HG03097 (cell line): ENCODE measurements at regions not wholly inside any gene's neighbourhood (a gene's known extent, or its start where the extent isn't known, plus 50 kb on each side); places are given as distances from the start of the nearest gene placed in this dataset.

Experiments
- ATAC-seq: cut with Tn5 transposase; IDR thresholded peaks from one replicate; pipeline ENCODE4 v1.9.1; 2021; ENCODE audit not compliant: unreplicated experiment, low FRiP score

DNA sequence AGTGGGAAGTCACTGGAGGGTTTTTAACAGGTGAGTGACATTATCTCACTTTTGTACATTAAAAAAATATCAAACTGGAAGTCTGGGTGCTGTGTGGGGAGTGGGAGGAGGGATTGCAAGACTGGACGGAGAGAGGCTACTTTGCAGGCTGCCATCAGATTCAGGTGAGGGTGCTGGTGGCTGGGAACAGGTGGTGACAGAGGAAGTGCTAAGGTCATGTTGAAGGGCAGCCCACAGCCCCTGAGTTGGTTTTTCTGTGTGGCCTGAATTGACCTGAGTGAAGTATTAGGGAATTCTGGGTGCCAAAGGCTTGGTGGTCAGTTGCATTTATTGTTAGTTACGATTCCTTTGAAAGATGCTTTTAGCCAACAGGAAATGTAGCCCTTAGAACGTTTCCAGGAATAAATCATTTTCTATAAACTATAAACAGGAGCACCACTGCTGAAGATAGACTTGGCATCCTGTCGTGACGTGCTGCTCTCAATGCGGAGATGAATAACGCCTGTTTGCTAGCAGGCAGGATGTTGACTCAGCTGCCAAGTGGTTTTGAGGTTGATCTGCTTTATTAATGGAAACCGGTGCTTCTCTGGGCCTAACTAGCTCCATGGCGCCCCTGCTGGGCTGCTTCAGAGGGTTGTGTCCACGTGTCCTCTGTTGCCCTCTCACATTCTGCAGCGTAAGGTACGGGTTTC is 707.5 kb upstream of the TMEM132C start:
- ATAC-seq, result peak; percentile 92

DNA sequence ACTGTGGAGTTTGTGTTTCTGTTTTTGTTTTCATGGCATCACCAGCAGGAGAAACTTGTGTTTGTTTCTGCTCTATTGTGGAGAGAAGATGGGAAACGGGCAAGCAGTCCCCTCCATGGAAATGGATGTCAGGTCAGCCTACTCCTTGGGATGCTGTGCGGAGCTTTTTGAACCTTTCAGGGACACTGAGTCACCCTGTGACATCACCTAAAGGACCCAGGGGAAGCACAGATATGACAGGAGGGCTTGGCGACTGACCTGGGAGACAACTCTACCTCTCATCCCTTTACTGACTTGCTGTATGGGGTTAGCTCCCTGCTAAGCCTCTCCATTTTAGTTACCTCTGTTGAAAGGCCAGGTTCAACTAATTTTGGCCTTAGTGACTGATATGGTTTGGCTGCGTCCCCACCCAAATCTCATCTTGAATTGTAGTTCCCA is 706.9 kb upstream of the TMEM132C start:
- peak; percentile 9 for ATAC-seq

DNA sequence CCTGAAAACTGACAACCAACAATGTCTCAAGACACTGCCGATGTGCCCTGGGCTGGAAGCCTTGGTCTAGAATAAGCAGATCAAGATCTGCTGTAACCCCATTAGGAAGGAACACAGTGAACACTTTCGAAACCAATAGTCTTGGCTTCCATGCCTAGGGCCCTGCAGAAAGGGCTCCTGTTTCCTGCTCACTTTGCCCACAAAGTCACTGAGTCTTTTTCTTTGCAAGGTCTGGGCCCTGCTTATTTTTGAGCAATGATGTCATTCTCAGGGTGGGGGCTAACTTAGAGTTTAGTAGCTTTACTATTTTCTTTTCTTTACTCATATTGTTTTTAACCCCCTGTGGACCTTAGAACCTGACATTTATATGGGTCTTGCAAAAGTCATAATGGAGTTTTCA is 704.2 kb upstream of the TMEM132C start:
- ATAC-seq, result no peak

DNA sequence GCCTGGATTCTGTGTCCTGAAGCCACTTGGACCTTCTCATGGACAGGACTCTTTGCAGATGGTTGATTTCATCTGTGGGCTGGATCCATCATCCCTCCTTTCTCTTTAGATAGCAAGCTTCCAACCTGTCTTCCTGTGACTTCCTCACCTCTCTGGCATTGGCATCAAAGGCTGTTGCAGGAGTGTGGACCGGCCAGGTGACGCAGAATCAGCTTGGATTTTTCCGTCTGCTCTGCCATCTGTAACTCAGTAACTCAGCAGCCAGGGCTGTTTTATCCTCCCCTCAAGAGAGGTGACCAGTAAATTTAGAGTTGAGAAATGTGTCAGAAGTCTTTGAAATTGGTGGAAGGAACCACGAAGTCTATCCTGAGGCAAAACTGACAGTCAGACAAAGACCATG is 701.7 kb upstream of the TMEM132C start:
- no peak for ATAC-seq

DNA sequence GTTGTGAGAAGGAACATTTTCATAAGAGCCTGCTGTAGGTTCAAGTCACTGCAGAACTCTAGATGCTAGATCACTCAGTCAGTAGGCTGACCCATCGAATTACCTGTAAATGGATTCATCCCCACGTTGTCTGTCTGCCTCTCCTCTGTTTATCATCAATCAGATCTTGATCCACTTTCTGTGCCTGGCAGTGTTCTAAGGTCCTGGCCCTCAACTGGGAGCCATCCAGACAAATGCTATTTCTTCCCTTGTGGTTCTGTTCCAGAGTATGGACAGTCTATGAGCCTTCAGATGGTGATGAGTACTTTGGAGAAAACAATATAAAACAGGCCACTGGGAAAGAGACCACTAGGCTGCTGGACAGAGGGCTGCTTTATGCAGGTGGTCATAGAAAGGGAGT is 699.4 kb upstream of the TMEM132C start:
- ATAC-seq, result no peak

DNA sequence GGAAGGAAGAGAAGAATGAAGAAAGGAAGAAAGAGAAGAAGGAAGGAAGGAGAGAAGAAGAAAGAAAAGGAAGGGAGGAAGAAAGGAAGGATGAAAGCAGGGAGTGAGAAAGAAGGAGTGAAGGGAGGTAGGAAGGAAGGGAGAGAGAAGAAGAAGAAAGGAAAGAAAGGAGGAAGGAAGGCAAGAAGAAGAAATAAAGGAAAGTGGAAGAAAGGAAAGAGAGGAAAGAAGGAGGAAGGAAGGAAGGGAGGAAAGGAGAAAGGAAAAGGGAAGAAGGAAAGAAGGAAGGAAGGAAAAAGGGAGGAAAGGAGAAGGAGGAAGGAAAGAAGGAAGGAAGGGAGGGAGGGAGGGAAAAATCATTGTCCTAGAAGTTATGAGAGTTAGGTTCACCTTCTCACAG is 696.6 kb upstream of the TMEM132C start:
- ATAC-seq, result no peak

DNA sequence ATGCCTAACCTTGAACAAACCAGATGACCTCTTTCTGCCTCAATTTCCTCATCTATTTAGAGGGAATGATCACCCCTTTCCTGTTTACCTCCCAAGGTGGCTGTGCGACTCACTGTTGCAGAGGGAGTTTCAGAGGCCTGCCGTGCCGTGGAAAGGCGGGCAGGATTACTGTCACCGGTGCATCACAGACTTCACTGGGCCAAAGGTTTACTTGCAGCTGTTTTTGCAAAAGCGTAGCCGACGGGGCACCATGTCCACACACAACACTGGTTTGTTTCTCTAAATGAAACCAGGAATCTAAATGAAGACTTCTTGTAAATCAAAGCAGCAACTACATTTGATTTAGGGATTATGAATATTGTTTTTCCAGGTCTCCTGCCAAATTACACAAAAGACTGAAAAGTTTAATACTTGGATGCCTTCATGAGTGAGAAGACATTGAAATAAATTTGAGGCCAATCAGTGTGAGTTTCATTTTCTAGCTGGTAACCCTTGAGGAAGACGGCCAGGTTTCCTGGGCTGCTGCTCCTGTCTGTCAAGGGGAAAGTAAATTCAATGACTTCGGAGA is 696.1 kb upstream of the TMEM132C start:
- no peak for ATAC-seq

DNA sequence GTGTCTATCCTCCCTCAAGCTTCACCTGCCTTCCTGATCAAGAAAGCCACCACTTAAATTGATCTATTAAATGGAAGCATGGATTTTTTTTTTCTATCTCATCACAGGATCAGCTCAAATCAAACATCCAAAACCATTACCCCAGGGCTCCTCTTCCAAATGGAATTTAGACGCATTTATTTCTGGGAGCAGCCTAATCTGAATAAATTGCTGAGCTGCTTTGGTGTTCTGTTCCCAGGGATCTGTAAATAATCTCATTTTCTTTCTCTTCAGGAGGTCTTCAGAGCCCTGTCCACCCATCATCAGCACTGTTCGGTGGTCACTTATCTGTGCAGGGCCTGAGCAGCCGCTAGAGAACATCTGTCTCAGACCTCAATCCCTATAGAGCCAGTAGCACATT is 695.4 kb upstream of the TMEM132C start:
- no peak for ATAC-seq

DNA sequence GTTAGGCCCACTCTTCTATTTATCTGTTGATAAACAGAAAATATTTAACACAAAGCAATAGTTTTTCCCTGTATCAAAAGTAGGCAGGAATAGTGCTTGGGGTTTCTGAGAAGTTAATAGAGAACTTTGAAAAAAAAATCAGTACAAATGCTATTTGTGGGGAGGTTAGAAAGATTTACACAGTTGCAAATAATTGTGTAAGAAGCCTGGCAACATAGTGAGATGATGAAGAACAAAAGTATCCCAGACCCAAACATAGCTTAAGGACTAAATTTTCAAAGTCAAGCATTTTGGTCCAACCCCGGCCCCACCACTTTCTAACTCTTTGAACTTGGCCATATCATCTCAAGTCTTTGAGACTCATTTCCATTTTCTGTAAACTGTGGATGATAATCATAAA is 687.5 kb upstream of the TMEM132C start:
- ATAC-seq, result no peak

DNA sequence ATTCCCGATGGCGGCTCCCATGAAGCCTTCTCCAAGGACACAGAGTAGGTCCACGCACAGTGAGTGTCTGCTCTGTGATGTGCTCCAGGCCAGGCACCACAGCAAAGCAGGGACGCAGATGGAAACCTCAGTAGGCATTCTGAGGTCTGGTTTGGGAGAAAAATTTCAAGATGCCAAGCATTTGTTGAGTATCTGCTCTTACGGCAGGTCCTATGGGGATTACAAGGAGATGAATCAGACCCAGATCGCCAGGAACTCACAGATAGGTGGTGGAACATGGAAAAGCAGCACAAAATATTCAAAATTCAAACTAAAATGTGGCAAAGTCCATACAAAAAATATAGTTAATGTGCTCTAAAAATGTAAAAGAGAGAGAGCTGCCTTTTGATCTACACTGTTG is 684.9 kb upstream of the TMEM132C start:
- ATAC-seq, result no peak

DNA sequence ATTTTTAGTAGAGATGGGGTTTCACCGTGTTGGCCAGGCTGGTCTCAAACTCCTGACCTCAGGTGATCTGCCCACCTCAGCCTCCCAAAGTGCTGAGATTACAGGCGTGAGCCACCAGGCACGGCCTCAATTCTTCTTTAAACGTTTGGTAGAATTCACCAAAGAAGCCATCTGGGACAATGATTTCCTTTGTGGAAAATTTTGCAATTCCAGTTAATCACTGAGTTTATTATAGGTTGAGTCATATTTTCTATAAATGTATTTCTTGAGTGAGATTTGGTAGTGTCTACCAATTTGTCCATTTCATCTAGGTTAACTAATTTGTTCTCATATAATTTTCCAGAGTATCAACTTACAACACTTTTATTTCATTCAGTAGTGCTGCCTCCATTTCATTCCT is 683.9 kb upstream of the TMEM132C start:
- ATAC-seq, result no peak

DNA sequence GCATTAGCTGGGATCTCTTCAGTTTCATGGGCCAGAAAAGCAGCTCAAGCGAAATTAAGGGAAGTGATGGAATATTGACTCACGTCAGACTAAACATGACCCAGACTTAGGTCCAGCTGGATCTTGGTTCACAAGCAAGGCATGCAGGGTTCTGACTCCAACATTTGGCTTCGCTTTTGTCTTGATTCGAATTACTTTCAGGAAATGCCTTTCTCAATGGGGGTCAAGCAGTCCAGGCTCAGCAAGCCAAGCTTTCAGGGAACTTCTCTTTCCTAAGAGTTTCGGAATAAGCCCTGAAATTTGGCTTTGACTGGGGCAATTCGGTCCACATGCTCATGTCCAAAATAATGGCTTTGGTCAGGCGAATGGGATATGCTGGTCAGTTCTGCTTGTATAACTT is 678.7 kb upstream of the TMEM132C start:
- no peak for ATAC-seq

DNA sequence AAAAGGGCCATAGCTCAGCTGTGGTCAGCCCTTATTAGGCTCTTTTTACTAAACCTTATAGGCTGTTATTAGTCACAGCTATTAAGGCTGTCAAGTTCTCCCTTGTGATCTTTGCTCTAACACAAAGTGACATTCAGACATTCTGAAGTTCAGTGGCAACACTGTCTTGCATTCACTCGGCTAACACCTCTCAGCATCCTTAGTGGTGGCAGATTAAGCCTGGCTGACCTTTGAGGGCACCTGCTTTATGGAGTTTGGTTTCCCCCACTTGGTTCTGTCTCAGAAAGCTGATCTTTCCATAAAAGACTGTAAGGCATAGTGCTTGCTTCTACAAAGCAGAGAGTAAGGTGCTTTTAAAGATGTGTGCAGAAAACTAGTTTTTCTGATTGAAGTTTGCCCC is 677.4 kb upstream of the TMEM132C start:
- no peak for ATAC-seq

DNA sequence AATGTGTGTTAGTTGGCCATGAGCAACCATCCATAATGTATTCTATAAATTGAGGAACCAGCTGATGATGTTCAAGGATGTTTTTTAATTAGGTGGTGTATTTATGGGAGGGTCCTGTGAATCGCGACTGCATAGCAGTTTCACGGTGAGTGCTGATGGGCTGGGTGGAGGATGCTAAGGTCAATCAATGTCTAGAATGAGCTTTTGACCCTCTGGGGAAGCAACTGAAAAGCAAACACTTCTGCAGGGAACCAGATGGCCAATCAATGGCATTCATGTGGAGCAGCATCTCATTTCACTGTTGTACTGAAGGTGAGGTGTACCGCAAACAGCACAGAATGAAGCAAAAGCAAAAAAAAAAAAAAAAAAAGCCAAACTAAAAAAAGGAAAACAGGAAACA is 676.1 kb upstream of the TMEM132C start:
- ATAC-seq, result no peak

DNA sequence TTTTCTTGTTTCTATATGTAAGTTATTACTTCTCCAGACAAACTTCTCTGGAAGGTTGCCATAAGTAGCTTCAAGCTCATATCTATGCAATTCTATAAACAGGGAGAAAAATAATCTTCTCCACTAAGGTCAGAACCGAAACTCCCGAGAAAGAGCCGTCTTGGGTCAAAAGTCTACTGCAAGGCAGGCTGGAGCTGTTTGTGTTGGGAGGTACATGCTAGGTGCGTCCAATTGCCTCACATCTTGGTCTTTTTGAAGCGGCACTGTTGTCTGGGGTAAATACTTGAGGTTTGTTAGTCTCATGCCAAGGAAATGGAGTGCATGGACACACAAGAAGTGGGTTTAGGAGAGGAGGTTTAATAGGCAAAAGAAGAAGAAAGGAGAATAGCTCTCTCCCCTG is 674.7 kb upstream of the TMEM132C start:
- ATAC-seq, result no peak

DNA sequence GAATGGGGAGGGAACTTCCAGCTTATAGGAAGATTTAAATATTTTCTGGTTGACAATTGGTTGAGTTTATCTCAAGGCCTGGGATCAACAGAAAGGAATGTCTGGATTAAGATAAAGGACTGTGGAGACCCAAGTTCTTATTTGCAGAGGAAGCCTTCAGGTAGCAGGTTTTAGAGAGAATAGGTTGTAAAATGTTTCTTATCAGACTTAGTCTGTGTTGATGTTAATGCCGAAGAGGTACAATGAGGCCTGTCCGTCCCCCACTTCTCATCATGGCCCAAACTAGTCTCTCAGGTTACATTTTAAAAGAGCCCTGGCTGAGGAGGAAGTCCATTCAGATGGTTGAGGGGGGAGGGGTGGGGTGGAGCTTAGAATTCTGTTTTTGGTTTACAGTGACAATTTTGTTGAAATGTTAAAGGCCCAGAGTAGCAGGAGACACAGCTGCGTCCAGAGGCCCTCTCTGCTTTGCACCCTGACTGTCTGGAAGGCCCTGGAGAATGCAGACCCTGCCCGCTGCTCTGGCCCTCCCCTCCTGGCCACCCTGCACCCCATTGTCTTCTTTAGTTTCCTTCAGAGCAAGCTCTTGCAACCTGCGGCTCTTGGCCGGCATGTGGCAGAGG is 672.5 kb upstream of the TMEM132C start:
- no peak for ATAC-seq

DNA sequence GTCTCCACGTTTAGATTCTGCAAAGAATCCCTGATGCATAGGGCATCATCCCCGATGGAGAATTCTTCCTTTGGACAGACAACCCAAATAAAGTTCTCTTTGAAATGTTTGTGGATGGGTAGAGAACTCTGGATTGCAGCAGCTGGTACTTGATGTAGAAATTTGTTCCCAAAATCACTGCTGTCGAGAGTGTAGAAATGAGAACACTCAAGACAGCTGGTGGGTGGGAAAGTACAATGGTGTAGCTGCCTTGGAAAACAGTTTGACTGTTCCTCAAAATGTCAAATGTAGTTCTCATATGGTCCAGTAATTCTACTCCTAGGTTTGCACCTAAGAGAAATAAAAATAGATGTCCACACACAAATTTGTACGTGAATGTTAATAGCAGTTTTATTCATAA is 671.5 kb upstream of the TMEM132C start:
- no peak for ATAC-seq

DNA sequence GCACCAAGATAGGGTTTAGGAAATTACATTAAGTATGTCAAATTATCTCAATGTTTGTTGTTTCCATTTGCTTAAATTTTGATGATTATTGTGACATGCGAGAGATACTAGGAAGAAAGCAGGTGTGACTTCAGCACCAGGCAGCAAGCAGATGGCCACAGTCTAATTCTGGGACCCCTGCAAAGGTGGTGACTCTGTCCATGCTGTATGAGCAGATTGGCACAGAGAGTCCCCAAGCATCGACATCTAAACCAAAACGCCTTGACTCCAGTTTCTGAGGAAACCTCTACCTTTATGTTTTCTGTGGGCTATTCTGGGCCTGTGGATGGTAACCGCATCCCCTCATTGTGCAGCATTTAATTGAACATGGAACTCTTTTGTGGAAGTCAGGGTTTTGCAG is 670.1 kb upstream of the TMEM132C start:
- no peak for ATAC-seq

DNA sequence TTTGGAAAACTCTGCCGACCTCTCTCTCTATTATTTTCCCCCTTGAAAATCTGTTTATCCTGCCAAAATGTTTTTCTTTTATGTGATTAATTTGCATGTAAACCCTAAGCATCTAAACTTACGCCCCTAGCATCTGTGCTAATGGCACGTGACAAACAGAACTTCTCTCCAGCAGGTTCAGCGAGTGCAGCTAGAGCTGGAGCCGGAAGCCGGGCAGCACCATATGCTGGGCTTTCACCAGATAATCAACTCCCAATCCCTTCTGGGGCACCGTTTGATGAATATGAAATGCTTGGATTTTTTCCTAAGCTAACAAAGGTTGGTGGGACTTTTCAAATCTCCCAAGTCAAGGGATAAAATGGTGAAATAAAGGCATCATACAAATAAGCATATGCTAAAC is 667.5 kb upstream of the TMEM132C start:
- ATAC-seq, result no peak

DNA sequence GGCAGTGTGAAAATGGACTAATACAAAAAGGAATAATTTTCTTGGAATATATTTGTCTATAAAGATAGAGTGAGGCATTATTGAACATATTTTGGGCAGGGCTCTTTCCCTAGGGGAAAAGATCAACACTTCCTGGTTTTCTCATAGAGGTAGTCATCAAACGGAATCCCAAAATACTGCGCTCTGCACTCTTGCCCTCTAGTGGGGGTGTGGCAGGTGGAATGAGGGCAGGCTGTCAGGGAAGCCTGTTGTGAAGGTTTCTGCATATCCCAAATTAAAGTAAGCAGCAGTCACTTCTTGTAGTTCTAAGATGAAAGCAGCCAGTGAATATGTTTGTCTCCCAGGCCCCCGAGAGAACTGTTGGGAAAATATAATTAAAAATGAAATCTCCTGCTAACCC is 666.8 kb upstream of the TMEM132C start:
- ATAC-seq, result no peak

DNA sequence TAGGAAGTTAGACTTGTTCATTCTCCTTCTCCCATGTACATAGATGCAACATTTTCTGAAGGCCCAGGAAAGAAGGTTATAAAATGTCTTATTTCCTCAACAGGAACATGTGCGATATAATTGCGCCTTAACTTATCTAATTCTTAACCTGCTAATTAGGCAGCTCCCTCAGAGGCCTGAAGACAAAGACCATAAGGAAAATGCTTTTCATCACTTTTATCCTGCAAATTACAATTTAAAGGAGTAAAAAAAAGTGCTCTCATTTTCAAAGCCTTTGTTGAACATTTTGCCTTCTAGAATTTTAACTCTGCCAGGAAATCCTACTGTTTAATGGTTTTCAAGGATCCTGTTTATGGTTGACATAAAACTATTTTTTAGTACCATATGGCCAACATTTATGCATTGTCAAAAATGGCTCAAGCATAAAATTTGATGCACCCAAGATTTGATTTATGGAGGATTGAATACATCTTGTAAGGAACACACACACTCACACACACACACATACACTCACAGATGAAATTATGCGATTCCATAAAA is 660.4 kb upstream of the TMEM132C start:
- no peak for ATAC-seq

DNA sequence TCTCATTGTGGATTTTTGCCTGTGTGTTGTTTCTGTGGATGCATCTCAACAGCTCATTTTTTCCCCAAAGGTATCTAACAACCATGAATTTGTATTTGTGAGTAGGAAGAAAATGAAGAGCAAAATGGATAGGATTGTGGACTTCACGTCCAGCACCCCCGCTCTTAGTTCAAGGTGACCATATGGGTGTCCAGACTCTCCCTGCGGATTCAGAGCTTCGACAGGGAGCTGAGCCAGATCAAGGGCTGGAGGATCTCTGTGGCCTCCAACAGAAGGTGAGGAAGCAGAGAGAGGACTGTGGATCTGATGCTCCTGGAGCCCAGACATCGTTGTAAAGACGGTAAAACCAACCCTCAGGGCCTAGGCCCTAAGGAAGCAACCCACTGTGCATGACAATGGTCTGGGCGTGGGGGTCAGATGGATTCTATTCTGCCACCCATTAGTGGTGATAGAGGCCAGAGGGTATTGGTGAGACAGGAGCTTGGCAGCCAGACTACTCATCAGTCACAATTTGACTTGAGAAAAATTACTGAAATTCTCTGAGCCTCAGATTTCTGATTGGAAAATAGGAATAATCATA is 659.7 kb upstream of the TMEM132C start:
- ATAC-seq, result no peak
